Lower leg skin (tissue), 3 donors: ENCODE measurements at regions not wholly inside any gene's neighbourhood (a gene's known extent, or its start where the extent isn't known, plus 50 kb on each side); places are given as distances from the start of the nearest gene placed in this dataset.

ENCODE experiments used
- POLR2A ChIP-seq, 2 donors: fragments of 450-650 bp; IDR thresholded peaks; one replicate each; pipeline ENCODE4 v1.6.1; 2016 to 2017; ENCODE audit warnings: antibody characterized with exemption in 2 of 2, mild to moderate bottlenecking in 1 of 2, moderate library complexity in 1 of 2
- TF ChIP-seq, protein P1 (sequence below), 3 donors: fragments of 450-650 bp; IDR thresholded peaks; one replicate each; pipeline ENCODE4 v1.5.1; 2016; ENCODE audit warnings: antibody characterized with exemption in 3 of 3, mild to moderate bottlenecking in 3 of 3, moderate library complexity in 2 of 3

DNA sequence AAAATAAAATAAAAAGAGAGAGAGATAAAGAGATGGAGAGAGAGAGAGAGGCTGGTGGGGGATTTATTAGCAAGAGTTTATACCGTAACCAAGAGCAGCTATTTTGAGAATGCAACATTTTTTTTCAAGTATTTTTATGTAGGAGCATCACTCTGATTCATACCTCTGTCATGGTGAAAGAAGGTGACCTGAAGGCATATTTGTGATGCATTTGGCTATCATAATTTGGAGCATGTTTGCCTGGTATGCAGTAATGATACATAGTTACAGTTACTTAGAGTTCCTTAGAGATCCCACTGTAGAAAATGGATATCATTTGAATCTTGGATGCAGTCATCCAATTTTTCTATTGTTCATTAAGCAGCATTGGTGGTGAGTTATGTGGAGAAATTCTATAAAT is 1472.4 kb downstream of the SI start:
- TF ChIP-seq, protein P1, sequence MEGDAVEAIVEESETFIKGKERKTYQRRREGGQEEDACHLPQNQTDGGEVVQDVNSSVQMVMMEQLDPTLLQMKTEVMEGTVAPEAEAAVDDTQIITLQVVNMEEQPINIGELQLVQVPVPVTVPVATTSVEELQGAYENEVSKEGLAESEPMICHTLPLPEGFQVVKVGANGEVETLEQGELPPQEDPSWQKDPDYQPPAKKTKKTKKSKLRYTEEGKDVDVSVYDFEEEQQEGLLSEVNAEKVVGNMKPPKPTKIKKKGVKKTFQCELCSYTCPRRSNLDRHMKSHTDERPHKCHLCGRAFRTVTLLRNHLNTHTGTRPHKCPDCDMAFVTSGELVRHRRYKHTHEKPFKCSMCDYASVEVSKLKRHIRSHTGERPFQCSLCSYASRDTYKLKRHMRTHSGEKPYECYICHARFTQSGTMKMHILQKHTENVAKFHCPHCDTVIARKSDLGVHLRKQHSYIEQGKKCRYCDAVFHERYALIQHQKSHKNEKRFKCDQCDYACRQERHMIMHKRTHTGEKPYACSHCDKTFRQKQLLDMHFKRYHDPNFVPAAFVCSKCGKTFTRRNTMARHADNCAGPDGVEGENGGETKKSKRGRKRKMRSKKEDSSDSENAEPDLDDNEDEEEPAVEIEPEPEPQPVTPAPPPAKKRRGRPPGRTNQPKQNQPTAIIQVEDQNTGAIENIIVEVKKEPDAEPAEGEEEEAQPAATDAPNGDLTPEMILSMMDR (IDR thresholded peaks at IDR 0.05): no peak
- no peak for TF ChIP-seq POLR2A (IDR thresholded peaks at IDR 0.05)
